GM12878 (cell line): ENCODE measurements at regions not wholly inside any gene's neighbourhood (a gene's known extent, or its start where the extent isn't known, plus 50 kb on each side); places are given as distances from the start of the nearest gene placed in this dataset.
"Not testable (repeated sequence)": the region's sequence is repeated elsewhere in the genome, so short reads cannot be mapped to it uniquely, and the experiment has no call there.

Experiments used
- ATAC-seq: fragments of 200-7000 bp; cut with Tn5 transposase; 3 replicates; pipeline ENCODE4 v1.9.1; 2020; ENCODE audit warnings: mild to moderate bottlenecking, moderate library complexity
- BruUV-seq: library from RNA; stranded (reverse); fragments of 400-500 nt; replicated peaks from 2 replicates; lab custom pipeline; 2021; lab: Mats Ljungman, UMichigan
- CTCF ChIA-PET: fragments of 300-600 bp; sonication (Branson Sonifier 250); formaldehyde crosslinking; extraction: SDS; loops from one replicate; lab custom pipeline; 2021; ENCODE audit warnings: inconsistent platforms; lab: Yijun Ruan, JAX
- POLR2A ChIA-PET: fragments of 350-600 bp; formaldehyde crosslinking; extraction: SDS; loops from one replicate; lab custom pipeline; 2021; ENCODE audit warnings: inconsistent platforms; lab: Charles Lee
- RAD21 ChIA-PET: fragments of 300-600 bp; sonication (Branson Sonifier 250); formaldehyde crosslinking; loops from one replicate; lab custom pipeline; 2023; ENCODE audit warnings: antibody characterized with exemption; ENCODE audit not compliant: unreplicated experiment; lab: Charles Lee
- SMC1A ChIA-PET: fragments of 300-600 bp; sonication (Branson Sonifier 250); formaldehyde crosslinking; loops from one replicate; lab custom pipeline; 2023; ENCODE audit not compliant: unreplicated experiment, uncharacterized antibody; lab: Charles Lee
- DNase-seq: peaks from one replicate; pipeline ENCODE4 v3.0.0-alpha.2; 2011; ENCODE audit warnings: low read depth, low spot score
- FAIRE-seq: peaks from 3 replicates; lab custom pipeline; 2011; peaks lifted over from hg19 to GRCh38; lab: Jason Lieb, UNC
- H2AFZ ChIP-seq: 2 replicates; pipeline ENCODE4 v1.6.0; 2011; ENCODE audit warnings: low read depth, low read length, control low read depth; ENCODE audit not compliant: control insufficient read depth
- H3K27ac ChIP-seq: 2 replicates; pipeline ENCODE4 v1.5.1; 2011; ENCODE audit warnings: control low read depth; ENCODE audit not compliant: control insufficient read depth, insufficient read depth
- H3K27me3 ChIP-seq, 2 experiments: replicated peaks in 1 of 2; 2 replicates each; pipeline versions ENCODE4 v1.6.0 to v1.6.1; 2011; ENCODE audit warnings: low read length in 1 of 2; ENCODE audit not compliant: control insufficient read depth in 2 of 2, insufficient read depth in 2 of 2
- H3K36me3 ChIP-seq, 2 experiments: 2 replicates each; pipeline ENCODE4 v1.5.1; 2011; ENCODE audit warnings: low read length in 1 of 2; ENCODE audit not compliant: control insufficient read depth in 2 of 2, insufficient read depth in 2 of 2
- H3K4me1 ChIP-seq: 2 replicates; pipeline ENCODE4 v1.6.1; 2011; ENCODE audit warnings: mild to moderate bottlenecking, low read length, moderate library complexity, mixed read lengths; ENCODE audit not compliant: control insufficient read depth, insufficient read depth
- H3K4me2 ChIP-seq: 2 replicates; pipeline ENCODE4 v1.6.0; 2011; ENCODE audit warnings: control low read depth; ENCODE audit not compliant: control insufficient read depth, insufficient read depth
- H3K4me3 ChIP-seq: fragments of 200-600 bp; sonication (generic); 2 replicates; pipeline ENCODE4 v1.5.1; 2016
- H3K79me2 ChIP-seq: 2 replicates; pipeline ENCODE4 v1.6.0; 2011; ENCODE audit warnings: low read length; ENCODE audit not compliant: control insufficient read depth, insufficient read depth
- H3K9ac ChIP-seq: 2 replicates; pipeline ENCODE4 v1.8.0; 2011; ENCODE audit warnings: low read length, control low read depth, mixed read lengths; ENCODE audit not compliant: control insufficient read depth, insufficient read depth
- H3K9me3 ChIP-seq: replicated peaks from 3 replicates; pipeline ENCODE4 v1.5.1; 2011; ENCODE audit warnings: mild to moderate bottlenecking, low read length; ENCODE audit not compliant: control insufficient read depth, insufficient read depth
- H4K20me1 ChIP-seq: 2 replicates; pipeline ENCODE4 v1.6.0; 2011; ENCODE audit not compliant: control insufficient read depth, insufficient read depth
- ATF3 ChIP-seq: IDR thresholded peaks from 2 replicates; pipeline ENCODE4 v1.6.1; 2011; ENCODE audit warnings: low read depth, mild to moderate bottlenecking, low read length, moderate library complexity, borderline replicate concordance; ENCODE audit errors: extremely low read depth
- BACH1 ChIP-seq: fragments of 450-650 bp; IDR thresholded peaks from 2 replicates; pipeline ENCODE4 v1.6.1; 2017; ENCODE audit warnings: mild to moderate bottlenecking, borderline replicate concordance
- KDM1A ChIP-seq: fragments of 200-600 bp; sonication (generic); IDR thresholded peaks from 2 replicates; pipeline ENCODE4 v1.6.1; 2016; ENCODE audit warnings: borderline replicate concordance
- NFIC ChIP-seq: IDR thresholded peaks from 2 replicates; pipeline ENCODE4 v1.6.1; 2012; ENCODE audit warnings: low read depth, mild to moderate bottlenecking, inconsistent platforms, low read length, moderate library complexity
- NR2F1 ChIP-seq: fragments of 450-650 bp; conservative IDR thresholded peaks from 2 replicates; pipeline ENCODE4 v1.6.1; 2017; ENCODE audit warnings: mild to moderate bottlenecking
- PRDM15 ChIP-seq: fragments of 450-650 bp; formaldehyde crosslinking; IDR thresholded peaks from 2 replicates; pipeline ENCODE4 v1.4.0; 2020; ENCODE audit warnings: mild to moderate bottlenecking, moderate library complexity
- RCOR1 ChIP-seq: conservative IDR thresholded peaks from 2 replicates; pipeline ENCODE4 v1.6.1; 2012; ENCODE audit warnings: low read depth, low read length, improper control_type of control experiment
- RELA ChIP-seq: fragments of 450-650 bp; IDR thresholded peaks from 2 replicates; pipeline ENCODE4 v1.8.0; 2014; ENCODE audit warnings: borderline replicate concordance; ENCODE audit not compliant: partially characterized antibody
- RUNX3 ChIP-seq: IDR thresholded peaks from 2 replicates; pipeline ENCODE4 v1.6.1; 2012; ENCODE audit warnings: low read length, inconsistent platforms
- SMARCA5 ChIP-seq: fragments of 450-650 bp; IDR thresholded peaks from 2 replicates; pipeline ENCODE4 v1.6.1; 2017; ENCODE audit warnings: mild to moderate bottlenecking
- WGBS: methylation state at CpG from one replicate; pipeline ENCODE4 v1.1.6; 2016; ENCODE audit warnings: low lambda C conversion rate; ENCODE audit not compliant: insufficient replicate concordance, insufficient coverage; ENCODE audit errors: missing lambda C conversion rate; 5-methylcytosine and 5-hydroxymethylcytosine counted together
- in situ Hi-C: fragments of 300-500 bp; cut with MboI; formaldehyde crosslinking; loops from 9 replicates; pipeline ENCODE4 v1.14.3; 2018; ENCODE audit warnings: mixed read lengths
- intact Hi-C: fragments of 100-400 bp; cut with micrococcal nuclease; formaldehyde crosslinking; loops from one replicate; pipeline ENCODE4 v1.14.2; 2022; ENCODE audit not compliant: unreplicated experiment

- TF ChIP-seq ATF3 (no peak), RCOR1 (no peak), PRDM15 (CRISPR knock-in tag) (no peak), SMARCA5 (no peak), NR2F1 (no peak), KDM1A (no peak), BACH1 (no peak), RUNX3 (no peak)
These were observed 99.3 kb downstream of the CDC14C start (continued) for GRCh38 chr7:49023345-49024328.

- WGBS: 82% methylated on average over 2 of the region's 2 CpGs
- no peaks in the 10 kb centered on the region for H3K27me3 ChIP-seq
- CTCF ChIA-PET: no interaction called here
- SMC1A ChIA-PET: interaction anchor here (1.4 kb wide), 1 partner anchor 9 kb away, joined by 4 read pairs; no protein-coding TSS in a partner anchor
- FAIRE-seq (no peak), DNase-seq (no peak)
- H3K27ac ChIP-seq: no peak overlapping the region
- TF ChIP-seq NFIC: no peak
- TF ChIP-seq RELA: no peak
- no peak for TF ChIP-seq KDM1A
- TF ChIP-seq, all 136 proteins: peak for 0
- H3K79me2 ChIP-seq: no peaks in the 10 kb centered on the region
- ChIA-PET RAD21 (no interaction called here), POLR2A (no interaction called here)
- no peak for ATAC-seq
- H3K4me3 ChIP-seq: no peak overlapping the region
- H3K36me3 ChIP-seq: no peaks in the 10 kb centered on the region
- in situ Hi-C loops (no loop called here), intact Hi-C loops (no loop called here)
- no TSS peak for BruUV-seq
- no peak overlapping the region for H3K4me2 ChIP-seq
- H3K9me3 ChIP-seq: no peaks in the 10 kb centered on the region
- no peaks in the 10 kb centered on the region for H3K4me1 ChIP-seq
- H3K9ac ChIP-seq: no peak overlapping the region
- no peaks in the 10 kb centered on the region for H4K20me1 ChIP-seq
- no peak overlapping the region for H2AFZ ChIP-seq
These were observed 105.9 kb downstream of the CDC14C start for GRCh38 chr7:49030221-49030620.

GRCh38 chr7:49033140-49033539 is 108.8 kb downstream of the CDC14C start:
- ATAC-seq, H3K27ac ChIP-seq, DNase-seq, H3K27me3 ChIP-seq, H3K9me3 ChIP-seq, H3K4me3 ChIP-seq, H4K20me1 ChIP-seq, H3K4me1 ChIP-seq, H3K36me3 ChIP-seq, POLR2A ChIA-PET, H3K4me2 ChIP-seq, H3K79me2 ChIP-seq, FAIRE-seq, in situ Hi-C loops, BruUV-seq, RAD21 ChIA-PET, H3K9ac ChIP-seq, intact Hi-C loops, H2AFZ ChIP-seq, SMC1A ChIA-PET: not testable (repeated sequence)
- WGBS: 44% methylated on average over 2 of the region's 2 CpGs
- CTCF ChIA-PET: interaction anchor here (2.2 kb wide), 1 partner anchor 12 kb away, joined by 5 read pairs; no protein-coding TSS in a partner anchor
